ENCODE measurements at regions not wholly inside any gene's neighbourhood (a gene's known extent, or its start where the extent isn't known, plus 50 kb on each side); places are given as distances from the start of the nearest gene placed in this dataset.

- TF ChIP-seq POLR2A (IDR thresholded peaks at IDR 0.05) (no peak), CTCF (IDR thresholded peaks at IDR 0.05) (no peak)
Observed at GRCh38 chr7:46753662-46754061, 828.2 kb downstream of the TNS3 start.
